GM12878 (cell line): ENCODE measurements at regions not wholly inside any gene's neighbourhood (a gene's known extent, or its start where the extent isn't known, plus 50 kb on each side); places are given as distances from the start of the nearest gene placed in this dataset.

ENCODE experiments used
- BCL3 ChIP-seq: IDR thresholded peaks from 2 replicates; pipeline ENCODE4 v1.6.1; 2011; ENCODE audit warnings: borderline replicate concordance, low read depth, mild to moderate bottlenecking, moderate library complexity, low read length; ENCODE audit not compliant: insufficient read depth, poor library complexity, severe bottlenecking
- BHLHE40 ChIP-seq, 2 experiments: fragments of 450-650 bp in 1 of 2; IDR thresholded peaks; 2 replicates each; pipeline ENCODE4 v1.6.1; 2011 to 2017; ENCODE audit warnings: low read depth in 2 of 2, borderline replicate concordance in 1 of 2, improper control_type of control experiment in 1 of 2, low read length in 1 of 2, mild to moderate bottlenecking in 1 of 2
- ETV6 ChIP-seq, 2 experiments: fragments of 450-650 bp in 1 of 2; IDR thresholded peaks in 1 of 2; conservative IDR thresholded peaks in 1 of 2; 2 replicates each; pipeline ENCODE4 v1.6.1; 2014; ENCODE audit warnings: antibody characterized with exemption in 1 of 2, borderline replicate concordance in 1 of 2, low read depth in 1 of 2, mild to moderate bottlenecking in 1 of 2, moderate library complexity in 1 of 2
- GABPA ChIP-seq: IDR thresholded peaks from 2 replicates; pipeline ENCODE4 v1.6.1; 2014; ENCODE audit warnings: antibody characterized with exemption, low read depth, mild to moderate bottlenecking, inconsistent platforms
- TAF1 ChIP-seq: IDR thresholded peaks from 2 replicates; pipeline ENCODE4 v1.6.1; 2011; ENCODE audit warnings: mild to moderate bottlenecking, low read depth, low read length, borderline replicate concordance
- TCF12 ChIP-seq: IDR thresholded peaks from 2 replicates; pipeline ENCODE4 v1.6.1; 2011; ENCODE audit warnings: low read depth, mild to moderate bottlenecking, low read length
- USF2 ChIP-seq: IDR thresholded peaks from 2 replicates; pipeline ENCODE4 v1.6.1; 2011; ENCODE audit warnings: low read depth, low read length, improper control_type of control experiment, borderline replicate concordance
- YY1 ChIP-seq: IDR thresholded peaks from 2 replicates; pipeline ENCODE4 v1.6.1; 2011; ENCODE audit warnings: low read depth, mild to moderate bottlenecking, low read length
- TF ChIP-seq, protein P1 (sequence below), 3 experiments: IDR thresholded peaks in 2 of 3; conservative IDR thresholded peaks in 1 of 3; 2 replicates each; pipeline ENCODE4 v1.5.1; 2011; ENCODE audit warnings: low read depth in 3 of 3, low read length in 3 of 3, mild to moderate bottlenecking in 3 of 3, control low read depth in 2 of 3, moderate library complexity in 2 of 3, inconsistent platforms in 1 of 3, mixed read lengths in 1 of 3; ENCODE audit not compliant: control insufficient read depth in 2 of 3, insufficient read depth in 1 of 3; ENCODE audit errors: extremely low read depth in 1 of 3

- TF ChIP-seq TCF12 (no peak), ETV6 (conservative IDR thresholded peaks at IDR 0.05 in 1 of 2, IDR thresholded peaks at IDR 0.05 in 1 of 2; ENCODE audit: borderline replicate concordance in 1 of 2, low read depth in 1 of 2) (no peak), USF2 (no peak), BHLHE40 (IDR thresholded peaks at IDR 0.05; ENCODE audit: borderline replicate concordance in 1 of 2, low read depth in 2 of 2, low read length in 1 of 2) (no peak), BCL3 (no peak), TAF1 (no peak), YY1 (no peak), GABPA (no peak)
- TF ChIP-seq, protein P1, sequence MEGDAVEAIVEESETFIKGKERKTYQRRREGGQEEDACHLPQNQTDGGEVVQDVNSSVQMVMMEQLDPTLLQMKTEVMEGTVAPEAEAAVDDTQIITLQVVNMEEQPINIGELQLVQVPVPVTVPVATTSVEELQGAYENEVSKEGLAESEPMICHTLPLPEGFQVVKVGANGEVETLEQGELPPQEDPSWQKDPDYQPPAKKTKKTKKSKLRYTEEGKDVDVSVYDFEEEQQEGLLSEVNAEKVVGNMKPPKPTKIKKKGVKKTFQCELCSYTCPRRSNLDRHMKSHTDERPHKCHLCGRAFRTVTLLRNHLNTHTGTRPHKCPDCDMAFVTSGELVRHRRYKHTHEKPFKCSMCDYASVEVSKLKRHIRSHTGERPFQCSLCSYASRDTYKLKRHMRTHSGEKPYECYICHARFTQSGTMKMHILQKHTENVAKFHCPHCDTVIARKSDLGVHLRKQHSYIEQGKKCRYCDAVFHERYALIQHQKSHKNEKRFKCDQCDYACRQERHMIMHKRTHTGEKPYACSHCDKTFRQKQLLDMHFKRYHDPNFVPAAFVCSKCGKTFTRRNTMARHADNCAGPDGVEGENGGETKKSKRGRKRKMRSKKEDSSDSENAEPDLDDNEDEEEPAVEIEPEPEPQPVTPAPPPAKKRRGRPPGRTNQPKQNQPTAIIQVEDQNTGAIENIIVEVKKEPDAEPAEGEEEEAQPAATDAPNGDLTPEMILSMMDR (IDR thresholded peaks at IDR 0.05 in 2 of 3, conservative IDR thresholded peaks at IDR 0.05 in 1 of 3; ENCODE audit: control insufficient read depth in 2 of 3, extremely low read depth in 1 of 3, insufficient read depth in 1 of 3, low read depth in 3 of 3, low read length in 3 of 3), result no peak
Measured at GRCh38 chr3:159796226-159796625, 192.4 kb upstream of the IL12A start.
